C1 segment of cervical spinal cord (tissue), 14 donors: ENCODE measurements at regions not wholly inside any gene's neighbourhood (a gene's known extent, or its start where the extent isn't known, plus 50 kb on each side); places are given as distances from the start of the nearest gene placed in this dataset.
A peak's percentile ranks its signal among the peaks of the same experiment; 100 is the strongest.

ENCODE experiments used
- DNase-seq, 14 donors: peaks; one replicate each; lab custom pipeline; 2025; lab: John Stamatoyannopoulos, UW

- DNase-seq: no peak
Observed at GRCh38 chr7:1320616-1321240, 88.1 kb downstream of the UNCX start.

- DNase-seq: no peak
Observed at GRCh38 chr7:1321411-1322239, 89.0 kb downstream of the UNCX start.

GRCh38 chr7:1322240-1323110 is 89.8 kb downstream of the UNCX start:
- no peak for DNase-seq

GRCh38 chr7:1323178-1324027 is 90.7 kb downstream of the UNCX start:
- peak in 8 of 14 donors; percentile 1 to 50 (median 23) for DNase-seq

- DNase-seq: no peak
Observed at GRCh38 chr7:1324028-1324900, 91.6 kb downstream of the UNCX start.

GRCh38 chr7:1325246-1325645 is 92.6 kb downstream of the UNCX start:
- no peak for DNase-seq

GRCh38 chr7:1325646-1326510 is 93.2 kb downstream of the UNCX start:
- no peak for DNase-seq

- DNase-seq: no peak
Observed at GRCh38 chr7:1326511-1326785, 93.8 kb downstream of the UNCX start.

- DNase-seq: no peak
Observed at GRCh38 chr7:1329261-1329660, 96.6 kb downstream of the UNCX start.

- no peak for DNase-seq
Observed at GRCh38 chr7:1329966-1330800, 97.5 kb downstream of the UNCX start.

- DNase-seq: no peak
Observed at GRCh38 chr7:1330801-1331425, 98.2 kb downstream of the UNCX start.

- no peak for DNase-seq
Observed at GRCh38 chr7:1331561-1332467, 99.1 kb downstream of the UNCX start.

GRCh38 chr7:1336509-1336908 is 103.8 kb downstream of the UNCX start:
- no peak for DNase-seq

- no peak for DNase-seq
Observed at GRCh38 chr7:1339611-1340010, 106.9 kb downstream of the UNCX start.

- no peak for DNase-seq
Observed at GRCh38 chr7:1340031-1340430, 107.4 kb downstream of the UNCX start.

- no peak for DNase-seq
Observed at GRCh38 chr7:1340461-1341360, 108.0 kb downstream of the UNCX start.
